ENCODE measurements at regions not wholly inside any gene's neighbourhood (a gene's known extent, or its start where the extent isn't known, plus 50 kb on each side); places are given as distances from the start of the nearest gene placed in this dataset.

DNA sequence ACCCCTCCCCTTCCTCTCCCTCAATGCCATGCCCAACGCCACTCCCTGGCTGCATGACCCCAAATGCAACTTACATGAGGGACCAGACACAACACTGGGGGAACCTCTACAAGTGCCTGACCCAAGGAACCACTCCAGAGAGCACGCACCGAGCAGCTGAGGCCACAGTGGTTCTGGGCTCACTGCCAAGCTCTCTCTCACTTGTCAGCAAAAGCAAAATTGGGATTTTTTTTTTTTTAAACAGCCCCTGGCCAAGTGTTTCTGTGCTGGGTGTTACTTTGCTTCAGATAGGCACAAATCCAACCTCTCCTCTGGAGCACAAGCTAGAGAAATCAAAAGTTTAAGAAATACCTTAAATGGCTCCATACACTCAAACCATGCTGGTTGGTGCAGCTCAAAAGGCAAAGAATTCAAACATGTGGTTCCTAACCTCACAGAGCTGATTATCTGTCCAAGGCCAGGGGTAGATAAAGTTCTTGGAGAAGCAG lies 363.0 kb downstream of the SETD4 start:
- TF ChIP-seq, protein P1, sequence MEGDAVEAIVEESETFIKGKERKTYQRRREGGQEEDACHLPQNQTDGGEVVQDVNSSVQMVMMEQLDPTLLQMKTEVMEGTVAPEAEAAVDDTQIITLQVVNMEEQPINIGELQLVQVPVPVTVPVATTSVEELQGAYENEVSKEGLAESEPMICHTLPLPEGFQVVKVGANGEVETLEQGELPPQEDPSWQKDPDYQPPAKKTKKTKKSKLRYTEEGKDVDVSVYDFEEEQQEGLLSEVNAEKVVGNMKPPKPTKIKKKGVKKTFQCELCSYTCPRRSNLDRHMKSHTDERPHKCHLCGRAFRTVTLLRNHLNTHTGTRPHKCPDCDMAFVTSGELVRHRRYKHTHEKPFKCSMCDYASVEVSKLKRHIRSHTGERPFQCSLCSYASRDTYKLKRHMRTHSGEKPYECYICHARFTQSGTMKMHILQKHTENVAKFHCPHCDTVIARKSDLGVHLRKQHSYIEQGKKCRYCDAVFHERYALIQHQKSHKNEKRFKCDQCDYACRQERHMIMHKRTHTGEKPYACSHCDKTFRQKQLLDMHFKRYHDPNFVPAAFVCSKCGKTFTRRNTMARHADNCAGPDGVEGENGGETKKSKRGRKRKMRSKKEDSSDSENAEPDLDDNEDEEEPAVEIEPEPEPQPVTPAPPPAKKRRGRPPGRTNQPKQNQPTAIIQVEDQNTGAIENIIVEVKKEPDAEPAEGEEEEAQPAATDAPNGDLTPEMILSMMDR (conservative IDR thresholded peaks at IDR 0.05; ENCODE audit: low read length), result no peak
- TF ChIP-seq EZH2phosphoT487 (IDR thresholded peaks at IDR 0.05; ENCODE audit: borderline replicate concordance), result no peak
- Histone ChIP-seq H3K36me3 (ENCODE audit: insufficient read depth, low read length) (no peaks in the 10 kb centered on the region), H3K27me3 (ENCODE audit: insufficient read depth, low read length, poor library complexity, severe bottlenecking) (no peaks in the 10 kb centered on the region), H3K4me3 (ENCODE audit: low read length, poor library complexity, severe bottlenecking) (no peak overlapping the region), H4K20me1 (ENCODE audit: insufficient read depth, low read length, poor library complexity, severe bottlenecking) (no peaks in the 10 kb centered on the region), H3K4me2 (ENCODE audit: low read depth, low read length, poor library complexity, severe bottlenecking) (no peak overlapping the region), H3F3A (ENCODE audit: low read depth) (no peaks in the 10 kb centered on the region), H3K9ac (ENCODE audit: low read depth, low read length, poor library complexity, severe bottlenecking) (no peak overlapping the region), H3K4me1 (ENCODE audit: insufficient read depth, low read length, poor library complexity, severe bottlenecking) (no peaks in the 10 kb centered on the region), H3K79me2 (ENCODE audit: insufficient read depth, low read length) (no peaks in the 10 kb centered on the region), H3K9me2 (replicated peaks; ENCODE audit: low read depth, low read length) (no peaks in the 10 kb centered on the region), H2AFZ (ENCODE audit: low read length) (no peak overlapping the region), H3K9me3 (ENCODE audit: insufficient read depth, low read depth, low read length) (no peaks in the 10 kb centered on the region)

DNA sequence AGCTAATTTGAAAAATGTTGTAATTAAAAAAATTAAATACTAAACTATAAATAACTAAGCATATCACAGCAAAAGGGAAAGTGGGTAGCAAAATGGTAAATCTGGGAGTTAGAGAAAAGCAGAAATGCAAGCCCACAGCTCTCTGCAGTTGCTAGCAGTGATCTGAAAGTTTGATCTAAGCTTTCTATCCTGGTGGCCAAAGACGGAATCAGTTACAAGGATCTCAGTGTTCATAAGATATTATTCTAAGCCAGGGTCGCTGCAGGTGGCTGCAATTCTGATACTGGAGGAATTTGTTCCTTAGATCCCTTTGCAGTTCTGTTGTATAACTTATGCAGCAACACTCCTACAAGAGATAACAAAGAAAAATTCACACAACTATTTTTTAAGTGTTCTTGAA lies 363.7 kb downstream of the SETD4 start:
- Histone ChIP-seq H3F3A (ENCODE audit: low read depth) (no peaks in the 10 kb centered on the region), H3K9me3 (ENCODE audit: insufficient read depth, low read depth, low read length) (no peaks in the 10 kb centered on the region), H3K4me3 (ENCODE audit: low read length, poor library complexity, severe bottlenecking) (no peak overlapping the region), H2AFZ (ENCODE audit: low read length) (no peak overlapping the region), H3K4me2 (ENCODE audit: low read depth, low read length, poor library complexity, severe bottlenecking) (no peak overlapping the region), H3K79me2 (ENCODE audit: insufficient read depth, low read length) (no peaks in the 10 kb centered on the region), H3K4me1 (ENCODE audit: insufficient read depth, low read length, poor library complexity, severe bottlenecking) (no peaks in the 10 kb centered on the region), H4K20me1 (ENCODE audit: insufficient read depth, low read length, poor library complexity, severe bottlenecking) (no peaks in the 10 kb centered on the region), H3K9ac (ENCODE audit: low read depth, low read length, poor library complexity, severe bottlenecking) (no peak overlapping the region), H3K27me3 (ENCODE audit: insufficient read depth, low read length, poor library complexity, severe bottlenecking) (no peaks in the 10 kb centered on the region), H3K9me2 (replicated peaks; ENCODE audit: low read depth, low read length) (no peaks in the 10 kb centered on the region), H3K36me3 (ENCODE audit: insufficient read depth, low read length) (no peaks in the 10 kb centered on the region)
- TF ChIP-seq, protein P1 (conservative IDR thresholded peaks at IDR 0.05; ENCODE audit: low read length), result no peak
- no peak for TF ChIP-seq EZH2phosphoT487 (IDR thresholded peaks at IDR 0.05; ENCODE audit: borderline replicate concordance)

DNA sequence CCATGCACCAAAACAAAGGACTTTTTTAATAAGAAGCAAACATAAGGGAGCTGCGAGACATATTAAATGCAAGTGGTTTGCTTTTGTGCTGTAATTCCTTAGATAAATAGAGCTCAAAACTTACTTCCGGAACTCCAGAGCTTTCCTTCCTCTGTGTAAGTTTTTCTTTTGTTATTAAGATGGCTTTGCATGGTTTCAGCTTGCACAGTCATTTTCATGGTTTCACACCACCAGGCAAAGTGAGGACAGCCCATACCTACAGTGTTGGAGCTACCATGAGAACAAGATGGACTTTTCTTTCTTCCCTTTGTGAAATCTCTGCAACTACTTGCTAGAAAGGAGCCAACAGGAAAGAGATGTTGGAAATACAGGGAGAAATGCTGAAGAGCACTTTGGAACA lies 368.0 kb downstream of the SETD4 start:
- no peak overlapping the region for H2AFZ ChIP-seq (ENCODE audit: low read length)
- no peaks in the 10 kb centered on the region for H3K4me1 ChIP-seq (ENCODE audit: insufficient read depth, low read length, poor library complexity, severe bottlenecking)
- H4K20me1 ChIP-seq (ENCODE audit: insufficient read depth, low read length, poor library complexity, severe bottlenecking), result no peaks in the 10 kb centered on the region
- no peak overlapping the region for H3K4me3 ChIP-seq (ENCODE audit: low read length, poor library complexity, severe bottlenecking)
- no peak overlapping the region for H3K9ac ChIP-seq (ENCODE audit: low read depth, low read length, poor library complexity, severe bottlenecking)
- H3K9me3 ChIP-seq (ENCODE audit: insufficient read depth, low read depth, low read length), result no peaks in the 10 kb centered on the region
- H3K4me2 ChIP-seq (ENCODE audit: low read depth, low read length, poor library complexity, severe bottlenecking), result no peak overlapping the region
- H3K27me3 ChIP-seq (ENCODE audit: insufficient read depth, low read length, poor library complexity, severe bottlenecking), result no peaks in the 10 kb centered on the region
- TF ChIP-seq, protein P1 (conservative IDR thresholded peaks at IDR 0.05; ENCODE audit: low read length), result no peak
- TF ChIP-seq EZH2phosphoT487 (IDR thresholded peaks at IDR 0.05; ENCODE audit: borderline replicate concordance), result no peak
- H3K9me2 ChIP-seq (replicated peaks; ENCODE audit: low read depth, low read length), result no peaks in the 10 kb centered on the region
- no peaks in the 10 kb centered on the region for H3K36me3 ChIP-seq (ENCODE audit: insufficient read depth, low read length)
- no peaks in the 10 kb centered on the region for H3F3A ChIP-seq (ENCODE audit: low read depth)
- no peaks in the 10 kb centered on the region for H3K79me2 ChIP-seq (ENCODE audit: insufficient read depth, low read length)
